A673 (cell line): ENCODE measurements at regions not wholly inside any gene's neighbourhood (a gene's known extent, or its start where the extent isn't known, plus 50 kb on each side); places are given as distances from the start of the nearest gene placed in this dataset.
A peak's percentile ranks its signal among the peaks of the same experiment; 100 is the strongest.

ENCODE experiments used
- BruUV-seq: library from RNA; stranded (reverse); fragments of 400-500 nt; replicated peaks from 2 replicates; lab custom pipeline; 2021; lab: Mats Ljungman, UMichigan
- CTCF ChIA-PET: fragments of 300-600 bp; sonication (Branson Sonifier 250); formaldehyde crosslinking; loops from one replicate; lab custom pipeline; 2022; ENCODE audit warnings: antibody characterized with exemption; lab: Charles Lee
- POLR2A ChIA-PET: fragments of 300-600 bp; sonication (Branson Sonifier 250); formaldehyde crosslinking; loops from one replicate; lab custom pipeline; 2022; ENCODE audit warnings: antibody characterized with exemption; ENCODE audit not compliant: low non-redundant PET; lab: Charles Lee
- DNase-seq: peaks from one replicate; pipeline ENCODE4 v3.0.0-alpha.2; 2015; ENCODE audit warnings: low spot score
- H3K27ac ChIP-seq: fragments of 200-600 bp; sonication (generic); 2 replicates; pipeline ENCODE4 v1.5.1; 2016; ENCODE audit warnings: mixed run types, low read depth, mild to moderate bottlenecking, mixed read lengths, antibody characterized with exemption, low read length; ENCODE audit not compliant: poor library complexity, severe bottlenecking
- H3K27me3 ChIP-seq: fragments of 200-600 bp; sonication (generic); replicated peaks from 2 replicates; pipeline ENCODE4 v1.6.1; 2017; ENCODE audit warnings: mixed run types, low read depth, mild to moderate bottlenecking, mixed read lengths, antibody characterized with exemption, low read length; ENCODE audit not compliant: insufficient read depth, poor library complexity
- H3K36me3 ChIP-seq: fragments of 200-600 bp; sonication (generic); 2 replicates; pipeline ENCODE4 v1.6.1; 2016; ENCODE audit warnings: mixed run types, mild to moderate bottlenecking, mixed read lengths, antibody characterized with exemption, low read length; ENCODE audit not compliant: insufficient read depth, poor library complexity, severe bottlenecking
- H3K4me1 ChIP-seq: fragments of 200-600 bp; sonication (generic); 2 replicates; pipeline ENCODE4 v1.6.1; 2017; ENCODE audit warnings: mixed run types, mild to moderate bottlenecking, mixed read lengths, antibody characterized with exemption, low read length; ENCODE audit not compliant: insufficient read depth, poor library complexity, severe bottlenecking
- H3K4me3 ChIP-seq: fragments of 200-600 bp; sonication (generic); 2 replicates; pipeline ENCODE4 v1.5.1; 2016; ENCODE audit warnings: low read depth, mixed run types, mild to moderate bottlenecking, mixed read lengths, low read length; ENCODE audit not compliant: poor library complexity, severe bottlenecking
- H3K9me3 ChIP-seq: fragments of 200-600 bp; sonication (generic); 2 replicates; pipeline ENCODE4 v1.6.1; 2016; ENCODE audit warnings: mixed run types, low read depth, mild to moderate bottlenecking, mixed read lengths, antibody characterized with exemption, low read length; ENCODE audit not compliant: poor library complexity, severe bottlenecking
- CTCF ChIP-seq: fragments of 300-800, 200-600 bp; sonication (generic); conservative IDR thresholded peaks from 2 replicates; pipeline ENCODE4 v1.5.1; 2017; ENCODE audit warnings: low read depth, mild to moderate bottlenecking, antibody characterized with exemption, low read length, moderate library complexity, mixed read lengths
- EZH2 ChIP-seq: fragments of 200-600 bp; sonication (generic); IDR thresholded peaks from 2 replicates; pipeline ENCODE4 v1.6.1; 2017; ENCODE audit warnings: borderline replicate concordance, low read depth, mild to moderate bottlenecking, mixed read lengths, antibody characterized with exemption, low read length; ENCODE audit not compliant: poor library complexity, severe bottlenecking
- intact Hi-C: fragments of 100-400 bp; cut with micrococcal nuclease; formaldehyde crosslinking; loops from one replicate; pipeline ENCODE4 v1.10.0; 2022; ENCODE audit not compliant: unreplicated experiment

- H3K27me3 ChIP-seq: peaks cover 93% of the 10 kb centered on the region
- no peaks in the 10 kb centered on the region for H3K36me3 ChIP-seq
- BruUV-seq: no TSS peak
- intact Hi-C loops: no loop called here
- no peaks in the 10 kb centered on the region for H3K4me1 ChIP-seq
- no peak for DNase-seq
- ChIA-PET CTCF (no interaction called here), POLR2A (no interaction called here)
- no peaks in the 10 kb centered on the region for H3K9me3 ChIP-seq
- TF ChIP-seq CTCF (no peak), EZH2 (no peak)
- H3K4me3 ChIP-seq: no peak overlapping the region
- H3K27ac ChIP-seq: no peak overlapping the region
Observed at GRCh38 chr17:79364315-79365094, 246.3 kb downstream of the RBFOX3 start.

- no TSS peak for BruUV-seq
- POLR2A ChIA-PET: no interaction called here
- DNase-seq: no peak
- no peak for TF ChIP-seq CTCF
- no peaks in the 10 kb centered on the region for H3K9me3 ChIP-seq
- peaks cover 100% of the 10 kb centered on the region for H3K27me3 ChIP-seq
- H3K4me1 ChIP-seq: no peaks in the 10 kb centered on the region
- H3K36me3 ChIP-seq: no peaks in the 10 kb centered on the region
- intact Hi-C loops: no loop called here
- CTCF ChIA-PET: no interaction called here
- no peak overlapping the region for H3K4me3 ChIP-seq
- H3K27ac ChIP-seq: no peak overlapping the region
Observed at GRCh38 chr17:79363552-79364275, 247.1 kb downstream of the RBFOX3 start.

GRCh38 chr17:79362772-79363305, 248.0 kb downstream of the RBFOX3 start:
- TF ChIP-seq CTCF (no peak), EZH2 (peak; percentile 70)
- CTCF ChIA-PET: no interaction called here
- intact Hi-C loops: no loop called here

More at GRCh38 chr17:79362772-79363305, 248.0 kb downstream of the RBFOX3 start:
- Histone ChIP-seq H3K4me1 (no peaks in the 10 kb centered on the region), H3K27me3 (peaks cover 100% of the 10 kb centered on the region), H3K36me3 (no peaks in the 10 kb centered on the region), H3K4me3 (no peak overlapping the region), H3K9me3 (no peaks in the 10 kb centered on the region), H3K27ac (no peak overlapping the region)
- no peak for DNase-seq
- BruUV-seq: no TSS peak
- POLR2A ChIA-PET: no interaction called here
